Colon (tissue), 2 donors: ENCODE measurements at regions not wholly inside any gene's neighbourhood (a gene's known extent, or its start where the extent isn't known, plus 50 kb on each side); places are given as distances from the start of the nearest gene placed in this dataset.
"Not testable (repeated sequence)": the region's sequence is repeated elsewhere in the genome, so short reads cannot be mapped to it uniquely, and the experiment has no call there.

ENCODE experiments used
- FAIRE-seq: peaks from 2 replicates; lab custom pipeline; 2012; peaks lifted over from hg19 to GRCh38; lab: Jason Lieb, UNC
- donor health status: control.
- donor health status: control.

GRCh38 chr5:52607227-52607824, 180.4 kb upstream of the ITGA1 start:
- no peak for FAIRE-seq

- FAIRE-seq = no peak
Measured at GRCh38 chr5:52620315-52620714, 167.4 kb upstream of the ITGA1 start.

- FAIRE-seq = no peak
Measured at GRCh38 chr5:52623291-52623690, 164.4 kb upstream of the ITGA1 start.

- FAIRE-seq = no peak
Measured at GRCh38 chr5:52624291-52624690, 163.4 kb upstream of the ITGA1 start.

GRCh38 chr5:52626312-52626711, 161.4 kb upstream of the ITGA1 start:
- no peak for FAIRE-seq

- FAIRE-seq = no peak
Measured at GRCh38 chr5:52627740-52628139, 160.0 kb upstream of the ITGA1 start.

GRCh38 chr5:52632281-52632680, 155.4 kb upstream of the ITGA1 start:
- FAIRE-seq = no peak

- FAIRE-seq = not testable (repeated sequence)
Measured at GRCh38 chr5:52634171-52634570, 153.5 kb upstream of the ITGA1 start.

- FAIRE-seq = no peak
Measured at GRCh38 chr5:52638732-52639131, 149.0 kb upstream of the ITGA1 start.

GRCh38 chr5:52648726-52649125, 139.0 kb upstream of the ITGA1 start:
- FAIRE-seq = no peak

GRCh38 chr5:52655163-52655562, 132.6 kb upstream of the ITGA1 start:
- FAIRE-seq = no peak

- no peak for FAIRE-seq
Measured at GRCh38 chr5:52656569-52657246, 131.0 kb upstream of the ITGA1 start.

GRCh38 chr5:52657247-52657645, 130.5 kb upstream of the ITGA1 start:
- peak; percentile 21 for FAIRE-seq

GRCh38 chr5:52658246-52658645, 129.5 kb upstream of the ITGA1 start:
- FAIRE-seq = no peak

GRCh38 chr5:52660621-52661020, 127.1 kb upstream of the ITGA1 start:
- FAIRE-seq = no peak

- FAIRE-seq = no peak
Measured at GRCh38 chr5:52661903-52662595, 125.7 kb upstream of the ITGA1 start.

GRCh38 chr5:52665559-52665958, 122.2 kb upstream of the ITGA1 start:
- no peak for FAIRE-seq

GRCh38 chr5:52668139-52668538, 119.6 kb upstream of the ITGA1 start:
- no peak for FAIRE-seq

GRCh38 chr5:52668544-52669185, 119.1 kb upstream of the ITGA1 start:
- FAIRE-seq = no peak

GRCh38 chr5:52672459-52672858, 115.3 kb upstream of the ITGA1 start:
- no peak for FAIRE-seq

GRCh38 chr5:52673495-52673894, 114.2 kb upstream of the ITGA1 start:
- no peak for FAIRE-seq

GRCh38 chr5:52674815-52675545, 112.7 kb upstream of the ITGA1 start:
- no peak for FAIRE-seq
